Fibroblast of skin of left quadriceps (primary cell): ENCODE measurements at regions not wholly inside any gene's neighbourhood (a gene's known extent, or its start where the extent isn't known, plus 50 kb on each side); places are given as distances from the start of the nearest gene placed in this dataset.
A peak's percentile ranks its signal among the peaks of the same experiment; 100 is the strongest.
"Not testable (repeated sequence)": the region's sequence is repeated elsewhere in the genome, so short reads cannot be mapped to it uniquely, and the experiment has no call there.

Experiments
- DNase-seq, 2 experiments: peaks; one replicate each; pipeline ENCODE4 v3.0.0-alpha.2; 2013; ENCODE audit warnings: low read depth in 2 of 2

DNA sequence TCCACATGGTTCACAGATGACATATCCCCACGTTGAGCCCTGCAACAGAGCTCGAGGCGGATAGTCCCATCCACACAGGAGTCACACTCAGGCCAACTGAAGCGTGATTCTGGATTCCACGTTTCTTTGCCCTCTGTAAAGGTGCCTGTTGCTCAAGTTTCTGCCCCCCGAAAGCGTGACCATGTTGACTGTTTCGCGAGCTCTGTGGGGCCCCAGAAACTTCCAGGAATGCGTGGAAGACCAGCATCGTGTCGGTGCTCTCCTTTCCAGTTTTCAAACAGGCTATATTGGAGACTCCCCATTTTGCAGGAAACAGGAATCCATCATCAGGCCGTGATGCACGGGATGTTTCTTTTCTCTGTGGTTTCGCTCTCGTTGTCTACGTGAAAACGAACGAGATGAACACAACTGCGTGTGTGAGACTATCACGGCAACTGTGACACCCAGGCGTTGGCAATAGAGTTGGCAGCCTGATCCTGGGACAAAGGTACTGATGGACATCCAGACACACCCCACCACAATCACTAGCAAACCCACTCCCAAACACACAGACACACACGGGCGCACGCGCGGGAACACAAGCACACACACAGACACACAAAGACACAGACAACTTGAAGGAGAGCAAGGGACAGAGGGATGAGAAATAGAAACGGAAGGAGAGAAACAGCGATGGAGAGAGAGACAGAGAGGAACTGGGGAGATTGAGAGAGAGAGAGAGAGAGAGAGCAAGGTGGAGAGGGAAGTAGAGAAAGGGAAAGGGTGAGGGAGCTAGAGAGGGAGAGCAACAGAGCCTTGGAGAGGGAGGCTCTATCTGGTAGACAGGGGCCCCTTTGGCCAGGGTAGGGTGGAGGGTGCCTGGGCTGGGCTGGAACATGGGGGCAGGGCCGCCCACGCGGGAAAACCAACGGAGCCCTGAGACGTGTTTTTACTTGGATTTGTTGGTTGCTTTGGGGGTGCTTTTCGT, 1609.3 kb downstream of the SPATA31A7 start:
- not testable (repeated sequence) for DNase-seq

DNA sequence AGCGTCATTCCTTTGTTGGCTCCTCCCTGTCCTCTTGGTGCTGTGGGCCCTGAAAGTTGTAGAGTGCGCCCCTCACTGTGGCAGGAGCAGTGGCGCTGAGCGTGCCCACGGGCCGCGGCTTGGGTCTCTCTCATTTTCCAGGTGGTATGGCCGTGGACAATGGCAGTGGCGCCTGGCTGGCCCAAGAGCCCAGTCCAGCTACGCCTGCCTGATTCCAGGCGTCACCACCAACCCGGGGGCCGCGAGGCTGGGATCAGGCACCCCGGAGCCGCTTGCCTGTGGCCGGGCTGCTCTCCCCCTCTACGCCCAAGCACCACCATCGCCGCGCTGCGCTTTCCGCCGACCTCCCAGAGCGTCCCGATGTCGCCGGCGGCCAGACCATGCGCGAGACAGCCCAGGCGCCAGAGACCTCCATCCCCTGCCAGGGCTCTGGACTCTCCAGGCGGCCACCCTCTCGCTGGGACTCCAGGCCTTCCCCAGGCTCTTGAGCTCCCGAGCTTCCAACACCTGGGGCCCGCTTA, 1610.1 kb downstream of the SPATA31A7 start:
- not testable (repeated sequence) for DNase-seq

DNA sequence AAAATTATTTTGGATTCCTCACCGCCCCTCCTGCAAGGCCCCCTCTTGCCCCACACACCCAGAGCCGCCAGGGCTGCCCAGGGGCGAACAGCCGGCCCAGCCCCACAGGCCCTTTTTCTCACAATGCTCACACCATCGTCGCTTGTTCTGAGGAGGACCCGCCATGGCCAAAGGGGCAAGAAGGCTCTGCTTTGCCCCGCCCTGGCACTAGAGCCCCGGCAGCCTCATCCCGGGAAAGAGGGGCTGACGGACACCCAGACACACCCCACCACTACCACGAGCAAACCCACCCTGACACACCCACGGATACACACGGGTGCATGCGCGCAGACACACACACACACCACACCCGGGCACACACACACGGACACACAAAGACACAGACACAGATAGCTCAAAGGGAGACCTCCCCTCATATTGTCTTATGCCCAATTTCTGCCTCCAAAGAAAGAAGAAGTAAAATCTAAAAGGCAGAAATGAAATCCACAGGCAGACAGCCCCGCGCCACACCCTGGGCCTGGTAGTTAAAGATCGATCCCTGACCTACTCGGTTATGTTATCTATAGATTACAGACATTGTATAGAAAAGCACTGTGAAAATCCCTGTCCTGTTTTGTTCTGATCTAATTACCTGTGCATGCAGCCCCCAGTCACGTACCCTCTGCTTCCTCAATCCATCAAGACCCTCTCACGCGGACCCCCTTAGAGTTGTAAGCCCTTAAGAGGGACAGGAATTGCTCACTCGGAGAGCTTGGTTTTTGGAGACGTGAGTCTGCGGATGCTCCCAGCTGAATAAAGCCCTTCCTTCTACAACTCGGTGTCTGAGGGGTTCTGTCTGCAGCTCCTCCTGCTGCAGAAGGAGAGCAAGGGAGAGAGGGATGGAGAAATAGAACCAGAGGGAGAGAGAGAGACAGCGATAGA, 1610.9 kb downstream of the SPATA31A7 start:
- DNase-seq: not testable (repeated sequence)

- DNase-seq: not testable (repeated sequence)
Observed at GRCh38 chr9:62801372-62801811, 1611.6 kb downstream of the SPATA31A7 start.

DNA sequence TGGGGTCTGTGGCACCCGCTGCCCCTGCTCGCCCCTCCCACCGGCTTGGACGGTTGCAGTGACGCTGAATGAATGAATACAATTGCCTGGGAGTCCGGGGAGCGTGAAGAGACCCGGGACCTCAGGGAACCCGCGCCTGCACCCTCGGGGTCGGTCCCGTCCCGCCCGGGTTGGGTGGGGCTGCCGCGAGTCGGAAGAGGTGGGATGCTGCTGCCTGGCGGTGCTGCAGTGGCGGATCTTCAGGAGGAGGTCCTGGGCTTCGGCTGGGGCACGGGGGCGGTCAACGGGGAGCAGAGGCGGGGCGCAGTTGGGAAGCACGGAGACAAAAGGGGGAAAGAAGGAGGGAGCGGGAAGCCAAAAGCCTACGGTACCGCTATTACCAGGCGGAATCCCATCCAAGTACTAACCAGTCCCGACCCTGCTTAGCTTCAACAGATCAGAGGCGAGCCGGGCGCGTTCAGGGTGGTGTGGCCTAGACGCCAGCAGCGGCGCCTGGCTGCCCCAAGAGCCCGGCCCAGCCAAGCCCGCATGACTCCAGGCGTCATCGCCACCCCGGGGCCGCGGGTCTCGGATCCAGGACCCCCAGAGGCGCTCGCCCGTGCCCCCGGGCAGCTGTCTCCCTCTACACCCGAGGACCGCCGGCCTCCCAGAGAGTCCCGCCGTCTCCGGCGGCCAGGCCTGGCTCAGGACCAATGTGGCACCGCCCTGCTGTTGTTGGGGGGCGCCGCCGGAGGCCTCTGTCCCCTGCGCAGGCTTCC, 1612.3 kb downstream of the SPATA31A7 start:
- DNase-seq: peak; percentile 57 to 59

- DNase-seq: not testable (repeated sequence)
Observed at GRCh38 chr9:62802719-62803079, 1612.9 kb downstream of the SPATA31A7 start.

GRCh38 chr9:62803099-62803498, 1613.3 kb downstream of the SPATA31A7 start:
- not testable (repeated sequence) for DNase-seq

GRCh38 chr9:62804314-62804713, 1614.5 kb downstream of the SPATA31A7 start:
- not testable (repeated sequence) for DNase-seq

DNA sequence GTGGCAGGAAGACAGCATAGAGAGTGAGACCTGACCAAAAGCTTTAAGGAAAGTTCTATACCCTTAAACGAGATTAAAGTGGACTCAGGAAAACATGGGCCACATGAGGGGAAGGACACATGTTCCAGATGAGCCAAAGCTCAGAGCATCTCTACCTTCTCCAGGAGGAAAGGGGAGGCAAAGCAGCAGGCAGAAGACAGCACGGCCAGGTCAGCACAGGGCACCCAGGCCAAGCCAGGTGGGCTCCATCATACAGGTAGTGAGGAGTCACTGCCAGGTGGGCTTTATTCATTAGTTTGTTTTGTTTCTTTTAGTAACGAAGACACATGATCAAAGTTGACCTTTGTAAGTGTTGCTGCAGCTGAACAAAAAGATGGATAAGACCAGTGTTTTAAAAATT, 1617.6 kb downstream of the SPATA31A7 start:
- not testable (repeated sequence) for DNase-seq

- DNase-seq: not testable (repeated sequence)
Observed at GRCh38 chr9:62808081-62808480, 1618.2 kb downstream of the SPATA31A7 start.

DNA sequence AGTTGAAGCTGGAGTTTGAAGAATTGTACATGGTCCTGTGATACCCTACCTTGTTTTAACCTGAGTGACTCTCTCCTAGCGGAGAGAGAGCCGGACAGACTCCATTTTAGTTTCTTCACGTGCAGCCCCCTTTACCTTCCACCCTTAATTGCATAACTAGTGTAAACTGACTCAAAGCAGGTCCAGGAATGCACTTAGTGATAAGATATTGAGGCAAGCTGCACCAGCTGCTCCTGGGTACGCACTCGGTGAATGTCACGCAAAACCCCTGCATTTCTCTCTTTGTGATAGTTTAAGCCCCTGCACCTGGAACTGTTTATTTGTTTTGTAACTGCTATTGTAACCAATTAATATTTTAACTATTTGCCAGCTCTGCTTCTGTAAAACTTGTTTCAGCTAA, 1620.5 kb downstream of the SPATA31A7 start:
- not testable (repeated sequence) for DNase-seq

DNA sequence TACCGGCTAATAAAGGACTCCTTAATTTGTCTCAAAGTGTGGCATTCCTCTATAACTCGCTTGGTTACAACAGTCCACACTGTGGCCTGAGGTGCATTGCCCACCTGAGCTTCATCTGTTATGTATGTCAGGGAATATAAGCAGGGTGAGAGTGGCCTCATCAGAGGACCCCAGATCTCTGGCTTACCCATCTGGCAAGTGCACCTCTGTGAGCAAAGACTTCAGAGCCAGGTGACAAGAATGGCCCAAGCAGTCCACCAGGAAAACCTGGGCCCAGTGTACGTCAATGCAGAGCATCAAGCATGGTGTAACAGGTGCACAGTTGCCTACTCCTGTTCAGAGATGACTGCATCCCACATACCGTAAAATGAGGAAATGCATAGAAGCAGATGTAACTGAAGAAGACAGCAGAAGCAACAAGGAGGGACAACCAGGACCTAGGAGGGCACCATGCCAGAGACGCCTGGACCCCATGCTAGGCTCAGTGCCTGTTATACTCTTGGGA, 1621.0 kb downstream of the SPATA31A7 start:
- not testable (repeated sequence) for DNase-seq

GRCh38 chr9:62815436-62815835, 1625.6 kb downstream of the SPATA31A7 start:
- not testable (repeated sequence) for DNase-seq

DNA sequence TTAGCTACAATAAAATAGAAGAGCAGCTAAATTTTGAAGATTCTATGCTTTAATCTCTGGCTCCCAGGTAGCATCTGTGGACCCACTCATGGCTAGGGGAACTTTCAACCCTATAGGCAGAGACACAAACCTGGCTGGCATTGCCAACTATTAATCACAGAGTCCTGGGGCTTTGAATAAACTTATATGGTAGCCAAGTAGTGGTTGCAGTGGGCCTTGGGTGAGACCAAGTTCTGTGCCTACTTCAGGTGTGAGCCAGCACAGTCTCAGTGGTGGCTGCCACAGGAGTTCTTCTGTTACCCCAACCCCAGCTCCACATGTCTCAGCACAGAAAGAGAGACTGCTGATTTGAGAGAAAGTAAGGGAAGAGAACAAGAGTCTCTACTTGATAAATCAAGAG, 1626.5 kb downstream of the SPATA31A7 start:
- DNase-seq: not testable (repeated sequence)

DNA sequence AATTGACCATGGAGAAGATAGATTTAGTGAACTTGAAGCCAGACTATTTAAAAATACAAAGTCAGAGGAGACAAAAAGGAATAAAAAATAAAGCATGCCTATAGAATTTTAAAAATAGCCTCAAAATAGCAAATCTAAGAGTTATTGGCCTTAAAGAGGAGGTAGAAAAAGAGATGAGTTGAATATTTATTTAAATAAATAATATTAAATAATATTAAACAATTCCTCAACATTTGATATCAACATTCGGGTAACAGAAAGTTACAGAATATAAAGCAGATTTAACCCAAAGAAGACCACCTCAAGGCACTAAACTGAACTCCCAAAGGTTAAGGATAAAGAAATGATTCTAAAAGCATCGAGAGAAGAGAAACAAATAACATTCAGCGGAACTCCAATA, 1627.4 kb downstream of the SPATA31A7 start:
- DNase-seq: not testable (repeated sequence)

DNA sequence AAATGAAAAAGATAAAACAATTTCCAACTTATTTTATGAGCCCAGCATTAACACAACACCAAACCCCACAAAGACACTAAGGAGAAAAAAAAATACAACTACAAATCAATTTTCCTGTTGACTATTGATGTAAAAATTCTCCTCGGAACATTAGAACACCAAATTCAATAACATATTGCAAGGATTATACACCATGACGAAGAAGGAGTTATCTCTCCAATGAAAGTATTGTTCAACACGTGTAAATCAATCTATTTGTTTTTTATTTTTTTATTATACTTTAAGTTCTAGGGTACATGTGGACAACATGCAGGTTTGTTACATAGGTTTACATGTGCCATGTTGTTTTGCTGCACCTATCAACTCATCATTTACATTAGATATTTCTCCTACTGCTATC, 1632.3 kb downstream of the SPATA31A7 start:
- not testable (repeated sequence) for DNase-seq

DNA sequence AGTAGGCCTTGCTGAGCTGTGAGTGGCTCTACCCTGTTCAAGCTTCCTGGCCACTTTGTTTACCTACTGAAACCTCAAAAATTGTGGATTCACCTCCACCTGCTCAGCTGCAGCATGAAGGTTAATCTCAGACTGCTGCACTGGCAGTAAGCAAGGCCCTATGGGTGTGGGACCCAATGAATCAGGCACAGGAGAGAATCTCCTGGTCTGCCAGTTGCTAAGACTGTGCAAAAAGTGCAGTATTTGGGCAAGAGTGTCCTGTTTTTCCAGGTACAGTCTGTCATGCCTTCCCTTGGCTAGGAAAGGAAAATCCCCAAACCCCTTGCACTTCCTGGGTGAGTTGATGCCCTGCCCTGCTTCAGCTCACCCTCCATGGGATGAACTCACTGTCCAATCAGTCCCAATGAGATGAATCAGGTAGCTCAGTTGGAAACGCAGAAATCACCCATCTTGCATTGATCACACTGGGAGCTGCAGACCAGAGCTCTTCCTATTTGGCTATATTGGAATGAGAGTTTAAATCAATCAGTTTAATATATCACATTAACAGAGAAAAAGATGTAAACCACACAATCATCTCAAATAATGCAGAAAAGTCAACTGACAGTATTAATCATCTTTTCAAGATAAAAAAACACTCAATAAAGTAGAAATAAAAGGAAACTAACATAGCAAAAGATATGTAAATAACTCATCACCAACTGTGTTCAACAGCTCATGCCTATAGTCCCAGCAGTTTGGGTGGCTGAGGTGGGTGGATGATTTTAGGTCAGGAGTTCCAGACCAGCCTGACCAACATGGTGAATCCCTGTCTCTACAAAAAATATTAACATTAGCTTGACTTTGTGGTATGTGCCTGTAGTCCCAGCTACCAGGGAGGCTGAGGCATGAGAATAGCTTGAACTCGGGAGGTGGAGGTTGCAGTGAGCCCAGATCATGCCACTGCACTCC, 1638.4 kb downstream of the SPATA31A7 start:
- not testable (repeated sequence) for DNase-seq

- DNase-seq: not testable (repeated sequence)
Observed at GRCh38 chr9:62830829-62831459, 1641.1 kb downstream of the SPATA31A7 start.
